ENCODE measurements at regions not wholly inside any gene's neighbourhood (a gene's known extent, or its start where the extent isn't known, plus 50 kb on each side); places are given as distances from the start of the nearest gene placed in this dataset.

- DNase-seq: peak; percentile 52
Measured at GRCh38 chr2:122238006-122238559, 482.6 kb downstream of the TSN start.

DNA sequence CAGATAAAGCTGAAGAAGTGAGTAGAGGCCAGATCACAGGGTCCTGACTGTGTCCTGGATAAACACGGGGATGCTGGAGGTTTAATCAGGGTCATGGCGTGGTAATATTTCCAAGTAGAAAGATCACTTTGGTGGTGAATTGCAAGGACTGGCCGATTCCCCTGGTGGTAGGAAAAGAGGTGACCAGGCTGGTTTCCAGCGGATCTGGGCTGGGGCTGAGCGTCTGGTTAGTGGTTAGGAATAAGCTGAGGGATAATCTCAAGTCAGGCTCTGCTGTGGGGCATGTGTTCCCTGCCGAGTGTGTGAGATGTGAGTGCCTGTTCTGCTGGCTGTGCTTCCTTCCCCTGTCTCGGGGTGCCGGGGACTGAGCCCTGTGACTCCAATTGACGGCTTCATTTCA lies 484.0 kb downstream of the TSN start:
- DNase-seq: no peak

- DNase-seq: peak; percentile 25
Measured at GRCh38 chr2:122244598-122245229, 489.3 kb downstream of the TSN start.

GRCh38 chr2:122249673-122250072 lies 494.2 kb downstream of the TSN start:
- DNase-seq: no peak

DNA sequence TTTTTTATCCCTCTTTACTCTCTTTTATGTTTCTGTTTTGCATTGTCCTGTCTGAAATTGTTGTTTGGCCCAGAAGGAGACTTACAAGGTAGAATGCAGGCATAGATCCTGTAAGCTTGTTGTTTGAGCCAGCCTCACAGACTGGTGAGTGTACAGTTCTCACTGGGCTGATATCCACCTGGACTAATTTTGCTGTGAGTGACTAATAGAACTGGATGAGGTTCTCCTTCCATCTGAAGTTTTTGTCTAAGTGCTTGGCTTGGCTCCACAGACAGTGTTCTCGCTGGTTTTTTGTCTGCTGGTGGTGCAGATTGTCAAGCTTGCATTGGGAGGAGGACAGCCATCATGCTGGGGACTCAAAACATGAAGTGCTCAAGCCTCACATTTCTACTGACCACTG lies 495.7 kb downstream of the TSN start:
- no peak for DNase-seq

- DNase-seq: no peak
Measured at GRCh38 chr2:122251566-122251965, 496.1 kb downstream of the TSN start.

- no peak for DNase-seq
Measured at GRCh38 chr2:122255924-122256323, 500.5 kb downstream of the TSN start.

DNA sequence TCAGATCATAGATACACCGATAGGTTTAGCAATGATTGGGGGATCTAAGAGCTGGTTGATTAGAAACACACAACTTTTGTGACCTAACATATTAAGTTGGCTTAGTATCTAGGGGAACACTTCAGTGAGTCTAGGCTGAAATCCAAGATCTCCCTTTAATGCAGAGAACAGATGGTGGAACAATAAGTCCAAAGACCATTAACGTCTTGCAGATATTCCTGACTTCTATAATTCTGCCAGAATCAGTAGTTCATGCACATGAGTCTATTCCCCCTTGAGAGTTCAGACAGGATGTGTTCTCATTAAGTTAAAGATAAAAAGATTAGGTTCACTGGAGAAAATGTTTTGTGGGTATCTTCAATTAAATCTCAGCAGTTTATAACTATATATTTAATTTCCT lies 506.5 kb downstream of the TSN start:
- DNase-seq: peak; percentile 65

DNA sequence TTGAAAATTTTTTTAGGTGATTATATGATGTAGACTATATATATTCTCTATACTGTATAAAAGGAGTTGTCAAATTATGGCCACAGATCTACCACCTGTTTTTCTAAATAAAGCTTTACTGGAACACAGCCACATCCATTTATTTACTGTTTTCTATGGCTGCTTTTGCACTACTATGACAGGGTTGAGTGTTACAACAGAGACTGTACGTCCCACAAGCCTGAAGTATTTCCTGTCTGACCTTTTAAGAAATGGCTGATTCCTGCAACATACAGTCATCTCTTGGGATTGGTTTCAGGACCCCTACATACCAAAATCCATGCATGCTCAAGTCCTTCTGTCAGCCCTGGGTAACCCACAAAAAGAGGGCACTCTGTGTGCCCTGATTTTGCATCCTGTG lies 508.3 kb downstream of the TSN start:
- DNase-seq: no peak

DNA sequence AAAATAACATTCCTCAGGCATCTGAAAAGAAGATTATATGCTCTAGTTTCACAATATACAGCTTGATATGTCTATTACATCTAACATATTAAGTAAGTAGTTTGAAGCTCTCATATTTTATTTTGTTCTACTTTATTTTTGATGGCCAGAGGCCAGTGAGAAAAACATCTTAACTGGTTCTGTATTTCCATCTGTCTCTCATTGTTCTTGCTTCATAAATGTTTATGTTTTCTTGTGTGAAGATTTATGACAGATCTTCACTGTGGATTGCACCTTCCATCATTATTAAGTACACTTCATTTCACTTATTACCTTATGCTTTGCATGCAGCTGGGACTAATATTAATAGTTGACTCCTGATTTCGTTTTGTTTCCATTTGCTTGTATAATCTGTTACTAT lies 511.2 kb downstream of the TSN start:
- DNase-seq: no peak

DNA sequence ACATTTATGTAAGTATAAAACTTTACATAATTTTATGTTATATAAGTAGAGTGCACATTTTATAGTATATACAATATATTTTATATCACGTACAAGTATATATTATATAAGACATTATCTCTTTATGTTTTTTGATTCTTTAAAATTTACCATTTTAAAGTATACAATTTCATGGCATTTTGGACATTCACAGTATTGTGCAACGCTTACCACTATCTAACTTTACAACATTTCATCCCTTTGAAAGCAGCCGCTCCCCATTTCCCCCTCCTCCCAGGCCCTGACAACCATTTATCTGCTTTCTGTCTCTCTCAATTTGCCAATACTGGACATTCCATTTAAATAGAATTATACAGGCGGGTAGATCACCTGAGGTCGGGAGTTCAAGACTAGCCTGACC lies 512.5 kb downstream of the TSN start:
- no peak for DNase-seq

- no peak for DNase-seq
Measured at GRCh38 chr2:122273785-122274419, 518.5 kb downstream of the TSN start.

- DNase-seq: no peak
Measured at GRCh38 chr2:122277956-122278355, 522.5 kb downstream of the TSN start.

DNA sequence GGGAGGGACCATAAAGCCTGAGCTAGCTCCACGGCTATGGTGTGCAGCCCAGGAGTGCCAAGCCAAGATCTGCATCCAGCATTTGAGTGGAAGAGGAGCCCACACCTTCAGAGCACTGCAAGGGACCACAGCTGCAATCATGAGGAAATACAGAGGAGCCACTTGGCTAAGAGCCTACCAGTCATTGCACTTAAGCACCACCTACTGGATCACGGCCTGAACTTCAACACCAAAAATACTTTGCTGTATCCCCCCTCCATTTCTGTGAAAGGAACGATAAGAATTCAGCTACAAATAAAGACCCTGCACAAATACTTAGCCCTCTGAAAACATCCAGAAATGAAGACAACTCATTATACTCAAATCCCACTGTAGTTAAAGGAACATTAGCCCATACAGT lies 545.3 kb downstream of the TSN start:
- DNase-seq: no peak

DNA sequence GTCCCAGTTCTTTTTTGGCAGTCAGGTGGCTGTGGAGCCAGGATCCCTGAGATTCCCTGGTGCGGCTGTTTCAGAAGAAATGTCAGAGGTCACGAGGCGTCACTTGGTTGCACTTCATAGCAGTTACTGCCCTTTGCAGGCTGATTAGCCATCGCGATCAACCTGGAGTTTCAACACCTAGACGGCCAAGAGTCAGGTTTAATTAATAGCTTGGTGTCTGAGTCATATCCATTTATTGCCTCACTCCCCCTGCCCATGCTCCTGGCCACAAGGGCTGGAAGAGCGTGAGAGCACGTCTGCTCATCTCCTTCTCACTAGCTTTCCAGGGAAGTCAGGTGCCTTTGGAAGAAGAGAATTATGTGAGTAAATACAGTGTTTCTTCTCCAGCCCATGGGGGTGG lies 552.3 kb downstream of the TSN start:
- no peak for DNase-seq

DNA sequence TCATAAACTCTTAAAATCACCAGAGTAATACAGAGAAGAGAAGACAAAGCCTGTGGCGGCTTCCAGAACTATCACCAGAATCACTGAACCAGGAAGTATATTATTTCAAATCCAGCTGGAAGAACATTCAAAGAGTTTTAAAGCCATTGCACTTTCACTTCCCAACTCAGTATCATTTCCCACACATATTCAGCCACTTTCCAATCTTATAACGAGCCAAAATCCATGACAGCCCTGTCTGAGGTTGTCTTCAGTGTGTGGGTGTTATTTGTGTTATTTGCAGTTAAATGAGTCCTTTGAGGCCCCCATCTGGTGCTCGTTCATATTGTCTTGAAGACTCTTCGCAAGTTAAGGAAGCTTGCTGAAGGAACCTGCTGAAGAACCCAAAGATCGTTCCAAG lies 559.9 kb downstream of the TSN start:
- no peak for DNase-seq

GRCh38 chr2:122319539-122320132 lies 564.2 kb downstream of the TSN start:
- DNase-seq: no peak

- no peak for DNase-seq
Measured at GRCh38 chr2:122322815-122323214, 567.4 kb downstream of the TSN start.

- no peak for DNase-seq
Measured at GRCh38 chr2:122323927-122324326, 568.5 kb downstream of the TSN start.

DNA sequence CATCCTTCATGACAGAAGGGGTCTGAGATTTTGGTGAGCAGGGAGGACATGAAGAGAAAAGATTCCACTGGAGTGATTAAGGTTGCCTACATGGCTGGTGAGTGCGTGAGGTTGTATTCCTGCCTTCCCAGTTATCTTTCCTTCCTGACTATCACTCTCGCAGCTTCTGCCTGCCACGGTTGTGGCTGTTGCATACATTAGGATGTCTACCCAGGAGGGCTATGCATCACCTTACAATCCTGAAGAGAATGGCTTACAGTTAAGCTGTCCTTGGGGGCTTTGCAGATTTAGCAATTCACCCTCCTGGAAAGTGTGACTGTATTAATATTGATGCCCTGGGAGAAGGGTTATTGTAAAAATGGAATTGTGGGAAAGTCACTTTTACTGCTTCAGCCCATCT lies 571.0 kb downstream of the TSN start:
- DNase-seq: no peak

GRCh38 chr2:122328816-122329215 lies 573.4 kb downstream of the TSN start:
- DNase-seq: no peak

GRCh38 chr2:122329278-122329677 lies 573.8 kb downstream of the TSN start:
- DNase-seq: no peak

DNA sequence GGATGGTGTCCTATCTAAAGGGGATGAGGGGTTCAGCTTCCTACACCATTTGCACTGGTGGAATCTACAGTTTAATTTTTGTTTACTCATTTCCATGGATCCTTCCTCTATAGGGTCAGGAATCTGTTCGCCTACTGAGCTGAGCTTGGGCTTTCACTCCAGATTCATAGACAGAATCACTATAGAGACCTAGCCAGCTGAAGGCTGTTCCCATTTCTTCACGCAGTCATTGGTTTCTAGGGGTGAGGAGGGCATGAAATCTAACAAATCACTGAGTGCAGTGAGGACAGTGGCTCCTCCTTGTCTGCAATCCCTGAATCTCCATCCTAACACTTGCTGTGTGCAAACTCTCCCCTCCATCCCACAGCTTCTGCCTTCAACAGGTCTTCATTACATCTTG lies 578.5 kb downstream of the TSN start:
- DNase-seq: no peak

DNA sequence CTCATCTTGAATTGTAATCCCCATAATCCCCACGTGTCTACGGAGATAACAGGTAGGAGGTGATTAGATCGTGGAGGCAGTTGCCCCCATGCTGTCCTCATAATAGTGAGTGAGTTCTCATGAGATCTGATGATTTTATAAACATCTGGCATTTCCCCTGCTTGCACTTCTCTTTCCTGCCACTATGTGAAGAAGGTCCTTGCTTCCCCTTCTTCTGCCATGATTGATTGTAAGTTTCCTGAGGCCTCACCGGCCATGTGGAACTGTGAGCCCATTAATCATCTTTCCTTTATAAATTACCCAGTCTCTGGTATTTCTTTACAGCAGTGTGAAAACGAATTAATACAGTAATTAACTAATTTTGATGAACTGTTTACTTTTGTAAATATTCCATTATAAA lies 582.5 kb downstream of the TSN start:
- DNase-seq: no peak

GRCh38 chr2:122340246-122340645 lies 584.8 kb downstream of the TSN start:
- peak; percentile 52 for DNase-seq
